G401.6 (cell line): ENCODE measurements at regions not wholly inside any gene's neighbourhood (a gene's known extent, or its start where the extent isn't known, plus 50 kb on each side); places are given as distances from the start of the nearest gene placed in this dataset.

ENCODE experiments used
- FAIRE-seq: peaks from 2 replicates; lab custom pipeline; 2012; peaks lifted over from hg19 to GRCh38; lab: Jason Lieb, UNC

- no peak for FAIRE-seq
Observed at GRCh38 chr12:25714198-25714984, 161.3 kb upstream of the LMNTD1 start.

GRCh38 chr12:25715102-25715501, 162.0 kb upstream of the LMNTD1 start:
- FAIRE-seq = no peak

GRCh38 chr12:25716842-25717241, 163.8 kb upstream of the LMNTD1 start:
- FAIRE-seq = no peak

GRCh38 chr12:25717552-25717951, 164.5 kb upstream of the LMNTD1 start:
- no peak for FAIRE-seq

GRCh38 chr12:25718081-25718731, 165.1 kb upstream of the LMNTD1 start:
- no peak for FAIRE-seq

GRCh38 chr12:25719505-25719904, 166.4 kb upstream of the LMNTD1 start:
- FAIRE-seq = no peak

GRCh38 chr12:25723336-25723735, 170.3 kb upstream of the LMNTD1 start:
- FAIRE-seq = no peak

GRCh38 chr12:25723921-25724491, 170.9 kb upstream of the LMNTD1 start:
- FAIRE-seq = no peak

- FAIRE-seq = no peak
Observed at GRCh38 chr12:25725470-25725869, 172.4 kb upstream of the LMNTD1 start.

GRCh38 chr12:25725931-25726330, 172.8 kb upstream of the LMNTD1 start:
- FAIRE-seq = no peak

GRCh38 chr12:25728056-25728595, 175.0 kb upstream of the LMNTD1 start:
- no peak for FAIRE-seq

GRCh38 chr12:25730489-25731349, 177.6 kb upstream of the LMNTD1 start:
- FAIRE-seq = no peak

GRCh38 chr12:25733541-25733940, 180.5 kb upstream of the LMNTD1 start:
- FAIRE-seq = no peak

- FAIRE-seq = peak; percentile 23
Observed at GRCh38 chr12:25734529-25735180, 181.6 kb upstream of the LMNTD1 start.

GRCh38 chr12:25740617-25741016, 187.5 kb upstream of the LMNTD1 start:
- no peak for FAIRE-seq

GRCh38 chr12:25741917-25742316, 188.8 kb upstream of the LMNTD1 start:
- FAIRE-seq = no peak

GRCh38 chr12:25743679-25744215, 190.7 kb upstream of the LMNTD1 start:
- no peak for FAIRE-seq

GRCh38 chr12:25744313-25744712, 191.2 kb upstream of the LMNTD1 start:
- no peak for FAIRE-seq

- no peak for FAIRE-seq
Observed at GRCh38 chr12:25745281-25745680, 192.2 kb upstream of the LMNTD1 start.

- no peak for FAIRE-seq
Observed at GRCh38 chr12:25746131-25746530, 193.0 kb upstream of the LMNTD1 start.

- FAIRE-seq = no peak
Observed at GRCh38 chr12:25752710-25753309, 199.7 kb upstream of the LMNTD1 start.
